Tibial nerve (tissue), 4 donors: ENCODE measurements at regions not wholly inside any gene's neighbourhood (a gene's known extent, or its start where the extent isn't known, plus 50 kb on each side); places are given as distances from the start of the nearest gene placed in this dataset.

ENCODE experiments used
- CTCF ChIP-seq, 5 experiments: fragments of 200-600 bp in 3 of 5; fragments of 450-650 bp in 2 of 5; sonication (generic) in 3 of 5; IDR thresholded peaks; one replicate each; pipeline ENCODE4 v1.5.1; 2016 to 2019; ENCODE audit warnings: antibody characterized with exemption in 5 of 5, mild to moderate bottlenecking in 3 of 5, moderate library complexity in 2 of 5
- EP300 ChIP-seq, 2 donors: sonication (generic); formaldehyde crosslinking; IDR thresholded peaks; one replicate each; pipeline ENCODE4 v1.6.1; 2017; ENCODE audit warnings: antibody characterized with exemption in 2 of 2, mild to moderate bottlenecking in 1 of 2
- POLR2A ChIP-seq, 2 donors: fragments of 450-650 bp; IDR thresholded peaks; one replicate each; pipeline ENCODE4 v1.6.1; 2017; ENCODE audit warnings: antibody characterized with exemption in 2 of 2, mild to moderate bottlenecking in 2 of 2, moderate library complexity in 2 of 2

- TF ChIP-seq CTCF (IDR thresholded peaks at IDR 0.05), result no peak
- TF ChIP-seq POLR2A (IDR thresholded peaks at IDR 0.05), result no peak
- no peak for TF ChIP-seq EP300 (IDR thresholded peaks at IDR 0.05)
These were observed 80.7 kb downstream of the DNTTIP2 start for GRCh38 chr1:93798291-93798690.
